ENCODE measurements at regions not wholly inside any gene's neighbourhood (a gene's known extent, or its start where the extent isn't known, plus 50 kb on each side); places are given as distances from the start of the nearest gene placed in this dataset.
A peak's percentile ranks its signal among the peaks of the same experiment; 100 is the strongest.

DNA sequence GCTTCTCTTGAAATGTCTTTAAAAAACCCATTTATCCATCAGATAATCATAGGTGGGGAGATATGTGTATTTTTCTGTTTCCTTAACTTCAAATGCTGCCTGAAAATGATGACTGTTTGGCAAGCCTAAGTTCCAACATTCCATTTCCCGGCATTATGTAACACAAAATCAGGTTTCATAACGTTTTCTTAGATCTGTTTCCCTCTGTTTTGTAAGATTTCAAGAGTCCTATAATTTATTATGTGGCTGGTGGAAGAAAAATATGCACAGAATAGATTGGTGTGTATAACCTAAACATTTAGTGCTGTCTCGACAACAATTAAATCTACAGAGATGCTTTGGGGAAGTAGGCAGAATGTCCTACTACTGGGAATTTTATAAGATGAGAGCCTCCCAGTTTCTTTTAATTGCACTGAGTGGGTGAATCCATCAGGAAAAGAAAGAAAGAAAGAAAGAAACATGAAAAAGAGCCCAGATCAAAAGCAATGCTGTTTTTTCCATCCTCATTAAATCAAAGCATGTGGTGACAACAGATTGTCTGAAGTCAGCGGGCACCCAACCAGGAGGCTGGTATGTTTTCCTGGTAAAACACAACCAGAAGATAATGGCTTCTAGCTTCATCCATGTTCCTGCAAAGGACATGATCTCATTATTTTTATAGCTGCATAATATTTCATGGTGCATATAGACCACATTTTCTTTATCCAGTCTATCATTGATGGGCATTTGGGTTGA lies 529.4 kb upstream of the AMELY start:
- Histone ChIP-seq H3K9me3 (ENCODE audit: control insufficient read depth, insufficient read depth, low read length) (no peaks in the 10 kb centered on the region), H3K27ac (ENCODE audit: low read depth, low read length) (no peak overlapping the region), H3K27me3 (ENCODE audit: control insufficient read depth, insufficient read depth, low read length) (no peaks in the 10 kb centered on the region), H3K4me3 (ENCODE audit: low read depth, low read length) (no peak overlapping the region)
- DNase-seq (ENCODE audit: low read depth, low spot score): no peak
- POLR2A ChIA-PET: no interaction called here
- TF ChIP-seq, protein P1, sequence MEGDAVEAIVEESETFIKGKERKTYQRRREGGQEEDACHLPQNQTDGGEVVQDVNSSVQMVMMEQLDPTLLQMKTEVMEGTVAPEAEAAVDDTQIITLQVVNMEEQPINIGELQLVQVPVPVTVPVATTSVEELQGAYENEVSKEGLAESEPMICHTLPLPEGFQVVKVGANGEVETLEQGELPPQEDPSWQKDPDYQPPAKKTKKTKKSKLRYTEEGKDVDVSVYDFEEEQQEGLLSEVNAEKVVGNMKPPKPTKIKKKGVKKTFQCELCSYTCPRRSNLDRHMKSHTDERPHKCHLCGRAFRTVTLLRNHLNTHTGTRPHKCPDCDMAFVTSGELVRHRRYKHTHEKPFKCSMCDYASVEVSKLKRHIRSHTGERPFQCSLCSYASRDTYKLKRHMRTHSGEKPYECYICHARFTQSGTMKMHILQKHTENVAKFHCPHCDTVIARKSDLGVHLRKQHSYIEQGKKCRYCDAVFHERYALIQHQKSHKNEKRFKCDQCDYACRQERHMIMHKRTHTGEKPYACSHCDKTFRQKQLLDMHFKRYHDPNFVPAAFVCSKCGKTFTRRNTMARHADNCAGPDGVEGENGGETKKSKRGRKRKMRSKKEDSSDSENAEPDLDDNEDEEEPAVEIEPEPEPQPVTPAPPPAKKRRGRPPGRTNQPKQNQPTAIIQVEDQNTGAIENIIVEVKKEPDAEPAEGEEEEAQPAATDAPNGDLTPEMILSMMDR (IDR thresholded peaks at IDR 0.05; ENCODE audit: low read depth, low read length): no peak
- CTCF ChIA-PET: no interaction called here

DNA sequence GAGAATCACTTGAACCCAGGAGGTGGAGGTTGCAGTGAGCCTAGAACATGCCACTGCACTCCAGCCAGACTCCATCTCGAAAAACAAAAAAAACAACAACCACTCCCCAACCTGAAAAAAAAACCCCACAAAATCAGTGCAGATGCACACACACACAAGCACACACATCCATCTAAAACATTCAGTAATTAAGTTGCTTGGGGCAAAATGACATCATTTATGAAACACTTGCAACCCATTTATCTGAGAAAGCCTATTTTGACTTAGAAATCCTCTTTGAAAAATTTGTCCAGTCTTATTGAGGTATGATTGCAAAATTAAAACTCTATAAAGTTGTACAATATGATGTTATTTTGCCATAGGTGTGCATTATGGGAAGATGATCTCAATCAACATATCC lies 525.5 kb upstream of the AMELY start:
- Histone ChIP-seq H3K27ac (ENCODE audit: low read depth, low read length) (no peak overlapping the region), H3K9me3 (ENCODE audit: control insufficient read depth, insufficient read depth, low read length) (no peaks in the 10 kb centered on the region), H3K4me3 (ENCODE audit: low read depth, low read length) (no peak overlapping the region), H3K27me3 (ENCODE audit: control insufficient read depth, insufficient read depth, low read length) (no peaks in the 10 kb centered on the region)
- ChIA-PET POLR2A (no interaction called here), CTCF (no interaction called here)
- DNase-seq (ENCODE audit: low read depth, low spot score): no peak
- TF ChIP-seq, protein P1 (IDR thresholded peaks at IDR 0.05; ENCODE audit: low read depth, low read length): no peak

DNA sequence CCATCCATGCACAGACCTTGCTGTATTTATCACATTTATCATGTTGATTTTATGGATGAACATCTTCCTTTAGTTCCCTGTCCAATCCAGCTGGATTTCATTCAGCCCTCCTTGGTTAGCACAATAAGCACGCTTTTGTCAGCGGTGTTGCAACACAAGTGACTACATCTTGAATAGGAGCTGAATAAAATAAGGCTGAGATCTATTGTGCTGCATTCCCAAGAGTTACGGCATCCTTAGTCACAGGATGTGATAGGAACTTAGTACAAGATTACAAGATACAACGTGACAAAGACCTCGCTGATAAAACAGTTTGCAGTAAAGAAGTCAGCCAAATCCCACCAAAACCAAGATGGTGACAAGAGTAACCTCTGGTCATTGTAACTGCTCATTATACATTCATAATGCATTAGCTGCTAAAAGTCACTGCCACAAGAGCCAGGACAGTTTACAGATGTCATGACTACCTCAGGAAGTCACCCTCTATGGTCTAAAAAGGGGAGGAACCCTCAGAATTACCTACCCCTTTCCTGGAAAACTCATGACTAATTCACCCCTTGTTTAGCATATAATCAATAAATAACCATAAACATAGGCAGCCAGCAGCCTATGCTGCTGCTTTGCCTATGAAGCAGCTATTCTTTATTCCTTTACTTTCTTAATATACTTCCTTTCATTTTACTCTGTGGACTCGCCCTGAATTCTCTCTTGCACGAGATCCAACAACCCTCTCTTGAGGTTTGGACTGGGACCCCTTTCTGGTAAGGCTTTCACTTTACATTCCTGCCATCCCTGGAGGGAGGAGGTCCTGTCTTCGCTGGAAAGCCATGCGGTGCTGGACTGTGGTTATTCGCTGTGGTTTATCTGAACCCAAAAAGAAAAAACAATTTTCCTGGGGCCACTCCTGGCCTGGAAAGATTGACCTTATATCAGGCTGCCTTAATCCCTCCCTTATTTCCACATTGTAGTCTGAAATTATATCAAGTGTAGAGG lies 522.6 kb upstream of the AMELY start:
- Histone ChIP-seq H3K27ac (ENCODE audit: low read depth, low read length) (peak overlapping the region; percentile 88), H3K9me3 (ENCODE audit: control insufficient read depth, insufficient read depth, low read length) (no peaks in the 10 kb centered on the region), H3K4me3 (ENCODE audit: low read depth, low read length) (0 out of 2 replicates have a peak overlapping the region, but pooled peaks have one; percentile 1), H3K27me3 (ENCODE audit: control insufficient read depth, insufficient read depth, low read length) (no peaks in the 10 kb centered on the region)
- CTCF ChIA-PET: no interaction called here
- TF ChIP-seq, protein P1 (IDR thresholded peaks at IDR 0.05; ENCODE audit: low read depth, low read length): no peak
- POLR2A ChIA-PET: interaction anchor here (0.7 to 1.2 kb wide), 2 partner anchors 31 to 63 kb away, joined by 3 to 5 read pairs; no protein-coding TSS in a partner anchor
- DNase-seq (ENCODE audit: low read depth, low spot score): peak; percentile 75

DNA sequence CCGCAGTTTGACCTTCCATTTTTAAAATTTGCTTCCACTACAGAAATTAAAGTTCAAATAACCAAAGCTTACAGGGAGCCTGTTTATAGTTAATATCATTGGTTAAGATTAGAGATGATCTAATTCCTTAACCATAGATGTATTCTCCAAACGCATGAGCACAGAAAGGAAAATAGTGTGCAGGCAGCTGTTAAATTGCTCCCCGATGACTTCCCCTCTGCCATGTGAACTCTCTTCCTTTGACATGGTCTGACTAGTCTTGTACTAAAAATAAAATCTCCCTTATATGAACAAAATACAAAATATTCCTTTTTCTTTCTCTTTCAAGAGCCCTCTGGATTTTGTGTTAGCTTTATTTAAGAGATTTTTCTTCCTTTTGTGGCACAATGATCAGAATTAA lies 507.6 kb upstream of the AMELY start:
- CTCF ChIA-PET: no interaction called here
- TF ChIP-seq, protein P1 (IDR thresholded peaks at IDR 0.05; ENCODE audit: low read depth, low read length): no peak
- H3K27ac ChIP-seq (ENCODE audit: low read depth, low read length): no peak overlapping the region
- POLR2A ChIA-PET: no interaction called here
- H3K27me3 ChIP-seq (ENCODE audit: control insufficient read depth, insufficient read depth, low read length): no peaks in the 10 kb centered on the region
- H3K4me3 ChIP-seq (ENCODE audit: low read depth, low read length): no peak overlapping the region
- no peak for DNase-seq (ENCODE audit: low read depth, low spot score)
- H3K9me3 ChIP-seq (ENCODE audit: control insufficient read depth, insufficient read depth, low read length): no peaks in the 10 kb centered on the region

DNA sequence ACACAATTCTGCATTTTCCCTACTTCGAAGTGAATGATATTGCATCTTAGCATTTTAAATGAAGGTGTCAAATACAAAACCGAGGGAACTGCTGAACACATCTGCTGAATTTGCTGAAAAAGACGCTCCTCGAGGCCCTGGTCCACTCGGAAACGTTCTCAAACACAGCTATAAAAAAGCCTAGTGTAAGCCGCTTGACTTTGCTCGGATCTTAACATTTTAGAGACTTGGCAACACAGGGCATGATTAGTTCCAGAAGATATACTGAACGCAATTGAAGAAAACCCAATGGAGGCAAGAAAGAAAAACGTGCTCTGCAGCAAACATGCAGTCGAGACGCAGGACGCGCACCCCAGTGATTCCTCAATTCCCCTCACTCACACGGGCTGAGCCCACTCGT lies 506.4 kb upstream of the AMELY start:
- Histone ChIP-seq H3K4me3 (ENCODE audit: low read depth, low read length) (no peak overlapping the region), H3K27me3 (ENCODE audit: control insufficient read depth, insufficient read depth, low read length) (no peaks in the 10 kb centered on the region), H3K9me3 (ENCODE audit: control insufficient read depth, insufficient read depth, low read length) (no peaks in the 10 kb centered on the region), H3K27ac (ENCODE audit: low read depth, low read length) (no peak overlapping the region)
- ChIA-PET POLR2A (no interaction called here), CTCF (no interaction called here)
- DNase-seq (ENCODE audit: low read depth, low spot score): no peak
- TF ChIP-seq, protein P1 (IDR thresholded peaks at IDR 0.05; ENCODE audit: low read depth, low read length): no peak
